GM10266 (cell line): ENCODE measurements at regions not wholly inside any gene's neighbourhood (a gene's known extent, or its start where the extent isn't known, plus 50 kb on each side); places are given as distances from the start of the nearest gene placed in this dataset.

ENCODE experiments used
- DNase-seq: peaks from one replicate; pipeline ENCODE4 v3.0.0; 2012; ENCODE audit errors: extremely low spot score
- CTCF ChIP-seq: IDR thresholded peaks from 2 replicates; pipeline ENCODE4 v1.5.1; 2012; ENCODE audit warnings: mild to moderate bottlenecking, low read depth; ENCODE audit not compliant: control insufficient read depth, insufficient read depth; ENCODE audit errors: missing control alignments

- TF ChIP-seq CTCF = no peak
- DNase-seq = peak; percentile 20
Observed at GRCh38 chrX:7261672-7262332, 113.8 kb upstream of the PUDP start.

DNA sequence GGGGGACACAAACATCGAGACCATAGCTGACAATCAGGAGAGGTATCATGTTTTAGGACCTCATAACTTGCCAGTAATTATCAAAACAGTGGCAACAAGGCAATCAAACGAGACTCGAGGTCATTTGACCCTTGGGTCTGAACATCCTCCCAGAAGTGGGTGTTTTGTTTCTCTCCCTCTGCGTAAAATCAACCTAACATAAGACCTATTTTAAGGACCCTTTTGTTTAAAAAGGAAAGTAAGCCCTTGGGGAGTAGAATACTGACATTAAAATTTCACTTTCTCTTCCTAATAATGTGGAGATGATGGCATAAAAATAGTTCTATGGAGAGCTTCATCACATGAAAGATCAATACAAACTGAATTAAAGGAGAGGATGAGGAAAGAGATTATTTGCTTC is 106.2 kb upstream of the PUDP start:
- peak; percentile 4 for DNase-seq
- no peak for TF ChIP-seq CTCF

- DNase-seq = no peak
- TF ChIP-seq CTCF = no peak
Observed at GRCh38 chrX:7253565-7253964, 105.6 kb upstream of the PUDP start.

- DNase-seq = no peak
- no peak for TF ChIP-seq CTCF
Observed at GRCh38 chrX:7252013-7252610, 104.2 kb upstream of the PUDP start.

DNA sequence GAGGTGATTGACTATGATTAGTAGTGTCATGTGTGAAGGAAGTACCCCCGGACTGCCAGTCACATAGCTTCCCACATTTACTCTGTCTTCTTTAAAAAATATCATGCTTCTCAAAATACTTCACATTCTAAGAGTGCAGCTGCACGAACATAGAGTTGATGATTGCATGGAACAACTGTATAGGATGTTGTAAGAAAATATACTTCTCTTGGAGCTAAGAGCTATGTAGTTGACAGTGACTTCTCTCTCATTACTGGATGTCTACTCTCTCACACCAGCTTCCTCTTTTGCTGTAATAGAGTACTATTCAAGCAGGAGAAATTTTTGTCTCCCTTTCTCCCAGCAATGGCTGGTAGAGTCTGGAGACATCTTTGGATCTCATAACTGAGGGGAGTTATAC is 99.4 kb upstream of the PUDP start:
- TF ChIP-seq CTCF = no peak
- DNase-seq = no peak

DNA sequence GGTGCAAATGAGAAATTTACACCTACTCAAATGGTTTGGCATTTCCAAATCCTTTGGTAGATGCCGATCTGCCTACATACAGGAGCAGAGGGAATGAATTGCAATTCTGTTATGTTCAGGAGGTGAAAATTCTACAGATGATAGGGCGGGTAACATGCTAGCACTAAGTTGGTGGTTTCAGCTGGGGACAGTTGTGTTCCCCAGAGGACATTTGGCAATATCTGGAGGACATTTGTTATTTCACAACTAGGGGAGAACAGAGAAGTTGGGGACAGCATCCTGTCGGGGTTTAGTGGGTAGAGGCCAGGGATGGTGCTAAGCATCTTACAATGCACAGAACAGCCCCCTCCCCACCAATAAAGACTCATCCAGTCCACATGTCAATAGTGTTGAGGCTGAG is 96.5 kb upstream of the PUDP start:
- no peak for TF ChIP-seq CTCF
- DNase-seq = no peak

- TF ChIP-seq CTCF = no peak
- DNase-seq = peak; percentile 31
Observed at GRCh38 chrX:7242613-7243012, 94.7 kb upstream of the PUDP start.
